ENCODE measurements at regions not wholly inside any gene's neighbourhood (a gene's known extent, or its start where the extent isn't known, plus 50 kb on each side); places are given as distances from the start of the nearest gene placed in this dataset.

GRCh38 chr9:3730511-3730922, 204.7 kb upstream of the RFX3 start:
- H3K4me1 ChIP-seq (ENCODE audit: insufficient read depth), result peaks cover 3% of the 10 kb centered on the region; the same call in 1 of the 2 replicates
- no peak overlapping the region for H3K4me2 ChIP-seq
- no peaks in the 10 kb centered on the region for H3K9me2 ChIP-seq (ENCODE audit: insufficient read depth)
- no peaks in the 10 kb centered on the region for H3K79me2 ChIP-seq (replicated peaks; ENCODE audit: insufficient read depth)
- no peak overlapping the region for H3K4me3 ChIP-seq
- Mint-ChIP-seq H3K27ac (no peak overlapping the region), H3K9me3 (no peaks in the 10 kb centered on the region), H3K27me3 (ENCODE audit: insufficient read depth, low read depth, poor library complexity) (no peaks in the 10 kb centered on the region), H3K4me1 (peaks cover 6% of the 10 kb centered on the region), H3K36me3 (ENCODE audit: low read depth) (no peaks in the 10 kb centered on the region), H3K4me3 (no peak overlapping the region)
- H3F3A ChIP-seq (replicated peaks; ENCODE audit: low read depth), result no peaks in the 10 kb centered on the region
- H3K27ac ChIP-seq (ENCODE audit: low read depth), result no peak overlapping the region
- TF ChIP-seq ZNF462 (CRISPR knock-in tag; IDR thresholded peaks at IDR 0.05), result no peak
- no peak for TF ChIP-seq EZH2phosphoT487 (IDR thresholded peaks at IDR 0.05; ENCODE audit: unreplicated experiment)
- TF ChIP-seq CREB1 (CRISPR knock-in tag; IDR thresholded peaks at IDR 0.05; ENCODE audit: low read depth), result no peak
- no peak for TF ChIP-seq JUNB (IDR thresholded peaks at IDR 0.05; ENCODE audit: unreplicated experiment)
- no peak for TF ChIP-seq EZH2 (IDR thresholded peaks at IDR 0.05; ENCODE audit: low read depth, unreplicated experiment)
- TF ChIP-seq ZNF331 (CRISPR knock-in tag; IDR thresholded peaks at IDR 0.05; ENCODE audit: low read depth), result no peak
- TF ChIP-seq STAT1 (IDR thresholded peaks at IDR 0.05; ENCODE audit: unreplicated experiment), result no peak
- TF ChIP-seq ZNF114 (CRISPR knock-in tag; IDR thresholded peaks at IDR 0.05), result no peak
- TF ChIP-seq POLR2AphosphoS5 (IDR thresholded peaks at IDR 0.05; ENCODE audit: low read depth), result no peak
- no peak for TF ChIP-seq REST (IDR thresholded peaks at IDR 0.05; ENCODE audit: unreplicated experiment)
- TF ChIP-seq CTCF (conservative IDR thresholded peaks at IDR 0.05; ENCODE audit: low read depth in 2 of 2), result no peak
- no peak for TF ChIP-seq NANOG (IDR thresholded peaks at IDR 0.05; ENCODE audit: borderline replicate concordance)
- TF ChIP-seq ETS1 (IDR thresholded peaks at IDR 0.05), result no peak
- no peak for DNase-seq (ENCODE audit: low spot score)
- no peak for ATAC-seq
- H3K27me3 ChIP-seq (ENCODE audit: insufficient read depth), result no peaks in the 10 kb centered on the region
- H4K20me1 ChIP-seq (replicated peaks; ENCODE audit: insufficient read depth), result no peaks in the 10 kb centered on the region
- no peak overlapping the region for H2AFZ ChIP-seq
- no peaks in the 10 kb centered on the region for H3K36me3 ChIP-seq (ENCODE audit: insufficient read depth)
